Left lobe of liver (tissue), 2 donors: ENCODE measurements at regions not wholly inside any gene's neighbourhood (a gene's known extent, or its start where the extent isn't known, plus 50 kb on each side); places are given as distances from the start of the nearest gene placed in this dataset.
"Not testable (repeated sequence)": the region's sequence is repeated elsewhere in the genome, so short reads cannot be mapped to it uniquely, and the experiment has no call there.

Experiments
- ATAC-seq: fragments of 200-7000 bp; cut with Tn5 transposase; one replicate; pipeline ENCODE4 v1.9.1; 2020; ENCODE audit warnings: mild to moderate bottlenecking, moderate library complexity
- DNase-seq: peaks from one replicate; pipeline ENCODE4 v3.0.0-alpha.2; 2020; ENCODE audit warnings: low spot score
- donor health status: DM: no; HTN: no; CAD: no; lungs with moderate emphysema.
- donor health status: DM: no; HTN: yes; CAD: no.

- no peak for ATAC-seq
- no peak for DNase-seq
Observed at GRCh38 chr22:47435826-47436225, 673.4 kb downstream of the TBC1D22A start.

- DNase-seq (no peak), ATAC-seq (no peak)
Observed at GRCh38 chr22:47435204-47435487, 672.7 kb downstream of the TBC1D22A start.

- ATAC-seq (no peak), DNase-seq (no peak)
Observed at GRCh38 chr22:47434336-47435203, 672.1 kb downstream of the TBC1D22A start.

- ATAC-seq (no peak), DNase-seq (no peak)
Observed at GRCh38 chr22:47433627-47434026, 671.2 kb downstream of the TBC1D22A start.

- no peak for ATAC-seq
- DNase-seq, result no peak
Observed at GRCh38 chr22:47432683-47433082, 670.2 kb downstream of the TBC1D22A start.

GRCh38 chr22:47423861-47424820 lies 661.7 kb downstream of the TBC1D22A start:
- ATAC-seq, result no peak
- no peak for DNase-seq

GRCh38 chr22:47423266-47423665 lies 660.8 kb downstream of the TBC1D22A start:
- no peak for DNase-seq
- no peak for ATAC-seq

- ATAC-seq (no peak), DNase-seq (no peak)
Observed at GRCh38 chr22:47422736-47423135, 660.3 kb downstream of the TBC1D22A start.

GRCh38 chr22:47421846-47422245 lies 659.4 kb downstream of the TBC1D22A start:
- ATAC-seq (no peak), DNase-seq (no peak)

GRCh38 chr22:47420211-47420610 lies 657.8 kb downstream of the TBC1D22A start:
- ATAC-seq, result no peak
- no peak for DNase-seq

GRCh38 chr22:47419239-47419638 lies 656.8 kb downstream of the TBC1D22A start:
- DNase-seq, result no peak

GRCh38 chr22:47417699-47418098 lies 655.2 kb downstream of the TBC1D22A start:
- no peak for ATAC-seq
- no peak for DNase-seq

More at GRCh38 chr22:47419239-47419638, 656.8 kb downstream of the TBC1D22A start:
- ATAC-seq, result no peak

- ATAC-seq (no peak), DNase-seq (peak; percentile 23)
Observed at GRCh38 chr22:47411006-47411405, 648.6 kb downstream of the TBC1D22A start.

- ATAC-seq (no peak), DNase-seq (peak; percentile 14)
Observed at GRCh38 chr22:47409539-47410275, 647.3 kb downstream of the TBC1D22A start.

- no peak for ATAC-seq
- peak; percentile 26 for DNase-seq
Observed at GRCh38 chr22:47408409-47408808, 646.0 kb downstream of the TBC1D22A start.

- peak; percentile 16 for DNase-seq
Observed at GRCh38 chr22:47407461-47408025, 645.1 kb downstream of the TBC1D22A start.

GRCh38 chr22:47406896-47407295 lies 644.4 kb downstream of the TBC1D22A start:
- DNase-seq, result peak; percentile 16
- no peak for ATAC-seq

More at GRCh38 chr22:47407461-47408025, 645.1 kb downstream of the TBC1D22A start:
- ATAC-seq, result no peak

GRCh38 chr22:47406180-47406834 lies 643.9 kb downstream of the TBC1D22A start:
- no peak for ATAC-seq

GRCh38 chr22:47405222-47405621 lies 642.8 kb downstream of the TBC1D22A start:
- not testable (repeated sequence) for ATAC-seq
- DNase-seq, result peak; percentile 21

More at GRCh38 chr22:47406180-47406834, 643.9 kb downstream of the TBC1D22A start:
- peak; percentile 31 for DNase-seq
